Endothelial cell (in vitro differentiated cells): ENCODE measurements at regions not wholly inside any gene's neighbourhood (a gene's known extent, or its start where the extent isn't known, plus 50 kb on each side); places are given as distances from the start of the nearest gene placed in this dataset.

ENCODE experiments used
- DNase-seq: peaks from one replicate; pipeline ENCODE4 v3.0.0; 2021; ENCODE audit warnings: low spot score
- H3K27ac Mint-ChIP-seq: one replicate; pipeline ENCODE4 v1.8.0; 2021; ENCODE audit warnings: mixed read lengths, inconsistent platforms; ENCODE audit not compliant: unreplicated experiment
- H3K27me3 Mint-ChIP-seq: one replicate; pipeline ENCODE4 v1.8.0; 2021; ENCODE audit warnings: mild to moderate bottlenecking, moderate library complexity, mixed read lengths, inconsistent platforms; ENCODE audit not compliant: unreplicated experiment
- H3K36me3 Mint-ChIP-seq: one replicate; pipeline ENCODE4 v1.8.0; 2021; ENCODE audit warnings: mild to moderate bottlenecking, low read depth, mixed read lengths, inconsistent platforms; ENCODE audit not compliant: unreplicated experiment
- H3K4me1 Mint-ChIP-seq: one replicate; pipeline ENCODE4 v1.8.0; 2021; ENCODE audit warnings: mild to moderate bottlenecking, mixed read lengths, inconsistent platforms; ENCODE audit not compliant: unreplicated experiment
- H3K4me3 Mint-ChIP-seq: one replicate; pipeline ENCODE4 v1.8.0; 2021; ENCODE audit warnings: mild to moderate bottlenecking, mixed read lengths, inconsistent platforms; ENCODE audit not compliant: unreplicated experiment
- H3K9me3 Mint-ChIP-seq: one replicate; pipeline ENCODE4 v1.8.0; 2021; ENCODE audit warnings: mixed read lengths, inconsistent platforms; ENCODE audit not compliant: unreplicated experiment
- TF ChIP-seq, protein P1 (sequence below): fragments of 200-600 bp; sonication (generic); IDR thresholded peaks from one replicate; pipeline ENCODE4 v1.5.0; 2021; ENCODE audit warnings: antibody characterized with exemption; ENCODE audit not compliant: unreplicated experiment

- no peaks in the 10 kb centered on the region for H3K9me3 Mint-ChIP-seq
- H3K27ac Mint-ChIP-seq = no peak overlapping the region
- H3K4me1 Mint-ChIP-seq = peaks cover 17% of the 10 kb centered on the region
- DNase-seq = no peak
- H3K27me3 Mint-ChIP-seq = peaks cover 3% of the 10 kb centered on the region
- H3K4me3 Mint-ChIP-seq = no peak overlapping the region
- TF ChIP-seq, protein P1, sequence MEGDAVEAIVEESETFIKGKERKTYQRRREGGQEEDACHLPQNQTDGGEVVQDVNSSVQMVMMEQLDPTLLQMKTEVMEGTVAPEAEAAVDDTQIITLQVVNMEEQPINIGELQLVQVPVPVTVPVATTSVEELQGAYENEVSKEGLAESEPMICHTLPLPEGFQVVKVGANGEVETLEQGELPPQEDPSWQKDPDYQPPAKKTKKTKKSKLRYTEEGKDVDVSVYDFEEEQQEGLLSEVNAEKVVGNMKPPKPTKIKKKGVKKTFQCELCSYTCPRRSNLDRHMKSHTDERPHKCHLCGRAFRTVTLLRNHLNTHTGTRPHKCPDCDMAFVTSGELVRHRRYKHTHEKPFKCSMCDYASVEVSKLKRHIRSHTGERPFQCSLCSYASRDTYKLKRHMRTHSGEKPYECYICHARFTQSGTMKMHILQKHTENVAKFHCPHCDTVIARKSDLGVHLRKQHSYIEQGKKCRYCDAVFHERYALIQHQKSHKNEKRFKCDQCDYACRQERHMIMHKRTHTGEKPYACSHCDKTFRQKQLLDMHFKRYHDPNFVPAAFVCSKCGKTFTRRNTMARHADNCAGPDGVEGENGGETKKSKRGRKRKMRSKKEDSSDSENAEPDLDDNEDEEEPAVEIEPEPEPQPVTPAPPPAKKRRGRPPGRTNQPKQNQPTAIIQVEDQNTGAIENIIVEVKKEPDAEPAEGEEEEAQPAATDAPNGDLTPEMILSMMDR = no peak
- H3K36me3 Mint-ChIP-seq = no peaks in the 10 kb centered on the region
Observed at GRCh38 chr11:70882716-70883085, 369.7 kb downstream of the SHANK2 start.

GRCh38 chr11:70883323-70883940 is 368.9 kb downstream of the SHANK2 start:
- H3K27me3 Mint-ChIP-seq = peaks cover 3% of the 10 kb centered on the region
- H3K9me3 Mint-ChIP-seq = no peaks in the 10 kb centered on the region
- H3K4me3 Mint-ChIP-seq = no peak overlapping the region
- TF ChIP-seq, protein P1 = no peak
- no peak for DNase-seq
- H3K36me3 Mint-ChIP-seq = no peaks in the 10 kb centered on the region
- H3K4me1 Mint-ChIP-seq = peaks cover 19% of the 10 kb centered on the region
- no peak overlapping the region for H3K27ac Mint-ChIP-seq

- Mint-ChIP-seq H3K9me3 (no peaks in the 10 kb centered on the region), H3K36me3 (no peaks in the 10 kb centered on the region), H3K4me1 (peaks cover 15% of the 10 kb centered on the region), H3K27me3 (peaks cover 3% of the 10 kb centered on the region), H3K27ac (no peak overlapping the region), H3K4me3 (no peak overlapping the region)
- no peak for DNase-seq
- TF ChIP-seq, protein P1 = no peak
Observed at GRCh38 chr11:70883973-70884623, 368.3 kb downstream of the SHANK2 start.

DNA sequence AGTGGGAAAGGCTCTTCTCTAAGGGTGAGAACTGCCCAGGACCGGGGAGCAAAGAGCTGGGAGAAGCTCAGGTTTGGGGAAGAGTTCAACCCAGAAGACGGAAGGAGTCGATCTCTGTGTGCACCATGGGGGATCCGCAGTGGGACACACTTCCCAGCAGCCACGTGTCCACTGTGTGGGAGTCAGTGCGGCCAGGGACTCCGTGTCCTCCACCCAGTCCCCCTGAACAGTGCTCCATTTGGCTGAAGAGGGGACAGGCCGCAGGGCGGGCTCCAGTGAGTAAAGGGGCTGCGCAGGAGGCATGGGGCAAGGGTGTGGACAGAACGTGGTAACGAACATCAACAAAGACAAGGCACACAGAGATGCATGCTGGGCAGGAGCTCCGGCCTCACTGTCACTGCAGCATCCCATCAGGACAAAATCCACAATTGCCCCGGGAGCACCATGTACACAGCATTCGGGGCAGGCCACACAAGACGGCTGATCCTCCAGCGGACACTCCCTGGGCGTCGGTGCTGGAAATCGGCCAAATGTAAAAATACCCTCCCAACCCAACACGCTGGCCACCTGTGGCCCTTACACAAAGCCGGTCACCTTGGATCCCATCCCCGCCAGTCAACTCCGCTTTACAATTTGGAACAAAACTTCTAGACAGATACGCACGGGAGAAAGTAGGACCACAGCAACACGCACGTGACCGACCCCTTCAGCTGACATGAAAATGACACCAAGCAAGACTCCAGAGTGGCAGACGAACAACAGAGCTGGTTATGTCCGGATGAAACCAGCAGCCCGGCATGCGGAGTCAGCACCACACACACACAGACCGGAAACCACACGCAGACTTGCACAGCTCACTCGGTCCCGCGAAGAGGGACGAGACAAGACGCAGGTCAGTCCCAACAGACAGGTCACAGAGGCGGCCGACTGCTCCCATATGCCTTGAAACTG is 366.8 kb downstream of the SHANK2 start:
- Mint-ChIP-seq H3K27ac (no peak overlapping the region), H3K4me1 (peaks cover 15% of the 10 kb centered on the region), H3K9me3 (no peaks in the 10 kb centered on the region), H3K4me3 (no peak overlapping the region), H3K36me3 (peaks cover 6% of the 10 kb centered on the region), H3K27me3 (peaks cover 7% of the 10 kb centered on the region)
- no peak for DNase-seq
- TF ChIP-seq, protein P1 = no peak

- no peak overlapping the region for H3K4me3 Mint-ChIP-seq
- H3K27me3 Mint-ChIP-seq = peaks cover 7% of the 10 kb centered on the region
Observed at GRCh38 chr11:70886256-70886655, 366.1 kb downstream of the SHANK2 start.

More at GRCh38 chr11:70886256-70886655, 366.1 kb downstream of the SHANK2 start:
- Mint-ChIP-seq H3K27ac (no peak overlapping the region), H3K9me3 (no peaks in the 10 kb centered on the region), H3K36me3 (peaks cover 6% of the 10 kb centered on the region), H3K4me1 (peaks cover 15% of the 10 kb centered on the region)
- no peak for DNase-seq
- TF ChIP-seq, protein P1 = no peak
